Activated B cell treated with CpG ODN at 0.5 μM for 24 hours (primary cell): ENCODE measurements at regions not wholly inside any gene's neighbourhood (a gene's known extent, or its start where the extent isn't known, plus 50 kb on each side); places are given as distances from the start of the nearest gene placed in this dataset.

Source experiments
- ATAC-seq: fragments of 200-7000 bp; cut with Tn5 transposase; one replicate; pipeline ENCODE4 v1.10.0; 2021; ENCODE audit warnings: low read depth, mild to moderate bottlenecking, moderate library complexity
- CTCF ChIA-PET: fragments of 350-600 bp; sonication (Branson Sonifier 250); formaldehyde crosslinking; loops from one replicate; lab custom pipeline; 2021; ENCODE audit warnings: antibody characterized with exemption; lab: Charles Lee
- POLR2A ChIA-PET: fragments of 350-600 bp; sonication (Branson Sonifier 250); formaldehyde crosslinking; loops from one replicate; lab custom pipeline; 2021; ENCODE audit warnings: antibody characterized with exemption; lab: Charles Lee
- DNase-seq: peaks from one replicate; pipeline ENCODE4 v3.0.0; 2022
- H3K27ac Mint-ChIP-seq: one replicate; pipeline ENCODE4 v1.8.0; 2020; ENCODE audit warnings: mixed read lengths
- H3K27me3 Mint-ChIP-seq: one replicate; pipeline ENCODE4 v1.8.0; 2021; ENCODE audit warnings: mixed read lengths
- H3K36me3 Mint-ChIP-seq: one replicate; pipeline ENCODE4 v1.8.0; 2021; ENCODE audit warnings: low read depth, mixed read lengths
- H3K4me1 Mint-ChIP-seq: one replicate; pipeline ENCODE4 v1.8.0; 2021; ENCODE audit warnings: mixed read lengths
- H3K4me3 Mint-ChIP-seq: one replicate; pipeline ENCODE4 v1.8.0; 2020; ENCODE audit warnings: mild to moderate bottlenecking, mixed read lengths
- H3K9me3 Mint-ChIP-seq: one replicate; pipeline ENCODE4 v1.8.0; 2020; ENCODE audit warnings: mixed read lengths
- CTCF ChIP-seq: fragments of 200-600 bp; IDR thresholded peaks from one replicate; pipeline ENCODE4 v1.8.0; 2022; ENCODE audit warnings: antibody characterized with exemption, mild to moderate bottlenecking
- intact Hi-C: fragments of 100-400 bp; cut with micrococcal nuclease; formaldehyde crosslinking; loops from one replicate; pipeline ENCODE4 v1.15.1; 2024

GRCh38 chr3:13259831-13260230 is 160.3 kb downstream of the NUP210 start:
- H3K27ac Mint-ChIP-seq: no peak overlapping the region
- H3K36me3 Mint-ChIP-seq: no peaks in the 10 kb centered on the region
- H3K4me1 Mint-ChIP-seq: peaks cover 11% of the 10 kb centered on the region
- ChIA-PET CTCF (interaction anchor here (1.0 kb wide), 1 partner anchor 388 kb away, joined by 3 read pairs; no protein-coding TSS in a partner anchor), POLR2A (no interaction called here)
- DNase-seq (no peak), ATAC-seq (no peak)
- no peak overlapping the region for H3K4me3 Mint-ChIP-seq
- TF ChIP-seq CTCF: no peak
- intact Hi-C loops: no loop called here
- no peaks in the 10 kb centered on the region for H3K9me3 Mint-ChIP-seq
- peaks cover 9% of the 10 kb centered on the region for H3K27me3 Mint-ChIP-seq

- no peak overlapping the region for H3K27ac Mint-ChIP-seq
- no peak for TF ChIP-seq CTCF
- H3K9me3 Mint-ChIP-seq: no peaks in the 10 kb centered on the region
- ATAC-seq (no peak), DNase-seq (no peak)
- peaks cover 8% of the 10 kb centered on the region for H3K27me3 Mint-ChIP-seq
- no peaks in the 10 kb centered on the region for H3K36me3 Mint-ChIP-seq
- POLR2A ChIA-PET: no interaction called here
- CTCF ChIA-PET: no interaction called here
- peaks cover 11% of the 10 kb centered on the region for H3K4me1 Mint-ChIP-seq
- intact Hi-C loops: no loop called here
- H3K4me3 Mint-ChIP-seq: no peak overlapping the region
Measured at GRCh38 chr3:13258986-13259514, 161.1 kb downstream of the NUP210 start.

- H3K27me3 Mint-ChIP-seq: peaks cover 11% of the 10 kb centered on the region
- H3K4me1 Mint-ChIP-seq: peaks cover 11% of the 10 kb centered on the region
- no peaks in the 10 kb centered on the region for H3K36me3 Mint-ChIP-seq
- H3K27ac Mint-ChIP-seq: no peak overlapping the region
- ATAC-seq (no peak), DNase-seq (no peak)
- intact Hi-C loops: no loop called here
- POLR2A ChIA-PET: no interaction called here
- no peak for TF ChIP-seq CTCF
- CTCF ChIA-PET: no interaction called here
- H3K4me3 Mint-ChIP-seq: no peak overlapping the region
- H3K9me3 Mint-ChIP-seq: no peaks in the 10 kb centered on the region
Measured at GRCh38 chr3:13258280-13258679, 161.8 kb downstream of the NUP210 start.

- Mint-ChIP-seq H3K36me3 (no peaks in the 10 kb centered on the region), H3K27me3 (peaks cover 12% of the 10 kb centered on the region), H3K9me3 (no peaks in the 10 kb centered on the region), H3K27ac (no peak overlapping the region), H3K4me3 (no peak overlapping the region), H3K4me1 (peaks cover 6% of the 10 kb centered on the region)
- no peak for TF ChIP-seq CTCF
- no peak for ATAC-seq
- POLR2A ChIA-PET: interaction anchor here (0.7 kb wide), 1 partner anchor 12 kb away, joined by 3 read pairs; no protein-coding TSS in a partner anchor
- intact Hi-C loops: no loop called here
- CTCF ChIA-PET: no interaction called here
- no peak for DNase-seq
Measured at GRCh38 chr3:13257666-13258065, 162.5 kb downstream of the NUP210 start.

- Mint-ChIP-seq H3K9me3 (no peaks in the 10 kb centered on the region), H3K4me1 (no peaks in the 10 kb centered on the region), H3K4me3 (no peak overlapping the region), H3K27me3 (peaks cover 16% of the 10 kb centered on the region), H3K27ac (no peak overlapping the region), H3K36me3 (no peaks in the 10 kb centered on the region)
- intact Hi-C loops: no loop called here
- TF ChIP-seq CTCF: no peak
- no peak for ATAC-seq
- ChIA-PET POLR2A (no interaction called here), CTCF (no interaction called here)
- DNase-seq: no peak
Measured at GRCh38 chr3:13256845-13257244, 163.3 kb downstream of the NUP210 start.
